NB4 (cell line): ENCODE measurements at regions not wholly inside any gene's neighbourhood (a gene's known extent, or its start where the extent isn't known, plus 50 kb on each side); places are given as distances from the start of the nearest gene placed in this dataset.

Source experiments
- DNase-seq: peaks from one replicate; pipeline ENCODE4 v3.0.0; 2010; ENCODE audit warnings: low read depth
- H3K4me3 ChIP-seq: one replicate; pipeline ENCODE4 v1.5.1; 2011; ENCODE audit warnings: mild to moderate bottlenecking, low read depth, low read length, moderate library complexity
- MYC ChIP-seq: IDR thresholded peaks from 2 replicates; pipeline ENCODE4 v1.6.1; 2011; ENCODE audit warnings: low read depth, low read length
- POLR2A ChIP-seq: IDR thresholded peaks from 2 replicates; pipeline ENCODE4 v1.6.1; 2011; ENCODE audit warnings: mild to moderate bottlenecking; ENCODE audit not compliant: insufficient read length; ENCODE audit errors: extremely low read depth
- TF ChIP-seq, protein P1 (sequence below): IDR thresholded peaks from 2 replicates; pipeline ENCODE4 v1.6.1; 2011; ENCODE audit warnings: low read depth, low read length
- TF ChIP-seq, protein P2 (sequence below): IDR thresholded peaks from one replicate; pipeline ENCODE4 v1.5.1; 2012; ENCODE audit warnings: low read depth, low read length

DNA sequence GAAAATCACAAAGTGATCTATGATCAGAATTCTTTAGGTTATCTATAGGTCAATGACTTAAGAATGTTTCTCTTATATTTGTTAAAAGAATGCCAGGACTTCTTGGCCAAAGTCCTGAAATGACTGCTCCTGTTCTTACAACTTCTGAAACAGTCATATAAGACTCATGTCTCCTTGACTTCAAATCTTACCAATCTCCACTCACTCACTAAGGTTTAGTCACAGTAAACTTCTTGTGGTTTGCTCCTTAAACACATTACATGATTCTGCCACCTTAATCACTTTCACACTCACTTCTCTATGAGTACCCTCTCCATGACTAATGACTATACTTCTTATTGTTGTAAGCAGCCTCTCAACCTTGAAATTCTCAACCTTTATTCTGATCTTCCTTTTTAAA is 648.7 kb upstream of the CCDC179 start:
- H3K4me3 ChIP-seq, result no peak overlapping the region
- no peak for DNase-seq
- TF ChIP-seq POLR2A, result no peak
- TF ChIP-seq, protein P1, sequence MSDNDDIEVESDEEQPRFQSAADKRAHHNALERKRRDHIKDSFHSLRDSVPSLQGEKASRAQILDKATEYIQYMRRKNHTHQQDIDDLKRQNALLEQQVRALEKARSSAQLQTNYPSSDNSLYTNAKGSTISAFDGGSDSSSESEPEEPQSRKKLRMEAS, result no peak
- no peak for TF ChIP-seq MYC
- TF ChIP-seq, protein P2, sequence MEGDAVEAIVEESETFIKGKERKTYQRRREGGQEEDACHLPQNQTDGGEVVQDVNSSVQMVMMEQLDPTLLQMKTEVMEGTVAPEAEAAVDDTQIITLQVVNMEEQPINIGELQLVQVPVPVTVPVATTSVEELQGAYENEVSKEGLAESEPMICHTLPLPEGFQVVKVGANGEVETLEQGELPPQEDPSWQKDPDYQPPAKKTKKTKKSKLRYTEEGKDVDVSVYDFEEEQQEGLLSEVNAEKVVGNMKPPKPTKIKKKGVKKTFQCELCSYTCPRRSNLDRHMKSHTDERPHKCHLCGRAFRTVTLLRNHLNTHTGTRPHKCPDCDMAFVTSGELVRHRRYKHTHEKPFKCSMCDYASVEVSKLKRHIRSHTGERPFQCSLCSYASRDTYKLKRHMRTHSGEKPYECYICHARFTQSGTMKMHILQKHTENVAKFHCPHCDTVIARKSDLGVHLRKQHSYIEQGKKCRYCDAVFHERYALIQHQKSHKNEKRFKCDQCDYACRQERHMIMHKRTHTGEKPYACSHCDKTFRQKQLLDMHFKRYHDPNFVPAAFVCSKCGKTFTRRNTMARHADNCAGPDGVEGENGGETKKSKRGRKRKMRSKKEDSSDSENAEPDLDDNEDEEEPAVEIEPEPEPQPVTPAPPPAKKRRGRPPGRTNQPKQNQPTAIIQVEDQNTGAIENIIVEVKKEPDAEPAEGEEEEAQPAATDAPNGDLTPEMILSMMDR, result no peak

DNA sequence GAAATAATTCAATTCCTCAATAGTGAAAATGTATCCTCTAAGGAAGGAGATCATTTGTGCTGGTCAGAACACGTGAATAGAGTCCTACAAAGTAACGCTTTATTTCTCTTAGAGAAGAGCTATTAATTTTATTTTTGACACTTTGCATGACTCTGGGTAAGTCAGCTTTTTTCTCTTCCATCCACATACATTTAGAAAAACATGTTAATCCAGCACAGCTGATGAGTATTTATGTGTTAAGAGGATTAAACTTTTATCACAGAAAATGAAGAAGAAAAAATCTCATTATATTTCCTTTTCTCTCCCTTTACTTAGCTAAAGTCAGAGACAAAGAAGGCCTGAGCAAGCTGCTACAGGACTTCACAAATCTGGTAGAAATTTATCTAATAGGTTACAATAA is 649.5 kb upstream of the CCDC179 start:
- DNase-seq, result no peak
- TF ChIP-seq POLR2A (no peak), MYC (no peak)
- TF ChIP-seq, protein P2, result no peak
- TF ChIP-seq, protein P1, result no peak

DNA sequence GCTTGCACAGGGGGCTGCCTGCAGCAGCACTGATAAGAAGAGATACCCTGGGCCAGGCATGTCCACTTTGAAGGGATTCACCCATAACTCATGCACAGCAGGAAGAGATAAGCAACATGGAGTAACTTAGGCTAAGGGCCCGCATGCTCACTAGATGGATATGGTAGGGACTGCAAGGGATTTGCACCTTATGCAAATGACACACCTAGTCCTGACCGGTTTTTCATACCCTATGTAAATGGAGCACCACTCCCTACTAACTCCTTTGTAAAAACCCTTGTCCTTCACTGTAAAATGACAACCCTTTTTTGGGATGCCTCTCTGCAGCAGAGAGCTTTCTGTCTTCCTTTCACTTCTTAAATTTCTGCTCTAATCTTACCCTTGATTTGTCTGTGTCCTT is 658.9 kb upstream of the CCDC179 start:
- no peak overlapping the region for H3K4me3 ChIP-seq
- no peak for TF ChIP-seq POLR2A
- TF ChIP-seq, protein P2, result no peak
- TF ChIP-seq MYC, result no peak
- TF ChIP-seq, protein P1, result no peak
- DNase-seq, result no peak

More for the DNA sequence above, 649.5 kb upstream of the CCDC179 start:
- H3K4me3 ChIP-seq, result no peak overlapping the region

DNA sequence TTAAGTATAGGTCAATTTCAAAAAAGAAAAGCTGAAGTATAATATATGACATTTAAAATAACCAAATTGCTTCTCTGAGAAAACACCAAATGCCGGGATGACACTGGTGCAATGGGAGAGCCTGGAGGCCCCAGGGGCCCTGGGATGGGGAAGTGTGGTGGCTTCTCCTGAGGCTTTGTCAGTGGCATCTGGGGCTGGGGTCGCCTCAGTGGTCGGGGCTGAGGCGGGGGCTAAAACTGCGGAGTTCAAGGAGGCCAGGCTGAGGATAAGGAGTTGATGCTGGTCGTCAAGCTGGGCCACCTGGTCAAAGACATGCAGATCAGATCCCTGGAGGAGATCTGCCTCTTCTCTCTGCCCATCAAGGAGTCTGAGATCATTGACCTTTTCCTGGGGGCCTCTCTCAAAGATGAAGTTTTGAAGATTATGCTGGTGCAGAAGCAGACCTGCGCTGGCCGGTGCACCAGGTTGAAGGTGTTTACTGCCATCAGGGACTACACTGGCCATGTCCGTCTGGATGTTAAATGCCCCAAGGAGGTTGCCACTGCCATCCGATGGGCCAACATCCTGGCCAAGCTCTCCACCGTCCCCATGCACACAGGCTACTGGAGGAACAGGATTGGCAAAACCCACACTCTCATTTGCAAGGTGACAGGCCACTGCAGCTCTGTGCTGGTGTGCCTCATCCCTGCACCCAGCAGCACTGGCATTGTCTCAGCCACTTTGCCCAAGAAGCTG is 660.1 kb upstream of the CCDC179 start:
- no peak for DNase-seq
- TF ChIP-seq MYC, result no peak
- TF ChIP-seq, protein P2, result no peak
- TF ChIP-seq POLR2A, result no peak
- TF ChIP-seq, protein P1, result no peak
- no peak overlapping the region for H3K4me3 ChIP-seq

DNA sequence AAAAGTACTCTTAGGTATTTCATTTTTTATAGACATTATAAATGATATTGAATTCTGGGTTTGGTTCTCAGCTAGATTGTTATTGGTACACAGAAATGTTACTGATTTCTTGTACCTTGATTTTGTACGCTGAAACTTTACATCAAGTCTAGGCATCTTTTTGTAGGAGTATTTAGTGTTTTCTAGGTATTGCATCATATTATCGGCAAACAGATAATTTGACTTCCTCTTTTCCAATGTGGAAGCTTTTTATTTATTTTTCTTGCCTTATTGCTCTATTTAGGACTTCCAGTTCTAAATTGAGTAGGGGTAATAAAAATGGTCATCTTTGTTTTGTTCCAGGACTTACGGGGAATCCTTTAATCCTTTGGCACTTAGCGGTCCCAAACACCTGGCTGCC is 676.6 kb upstream of the CCDC179 start:
- no peak for DNase-seq
- H3K4me3 ChIP-seq, result no peak overlapping the region
- TF ChIP-seq, protein P1, result no peak
- TF ChIP-seq MYC (no peak), POLR2A (no peak)
- TF ChIP-seq, protein P2, result no peak
